ENCODE measurements at regions not wholly inside any gene's neighbourhood (a gene's known extent, or its start where the extent isn't known, plus 50 kb on each side); places are given as distances from the start of the nearest gene placed in this dataset.
"Not testable (repeated sequence)": the region's sequence is repeated elsewhere in the genome, so short reads cannot be mapped to it uniquely, and the experiment has no call there.

DNA sequence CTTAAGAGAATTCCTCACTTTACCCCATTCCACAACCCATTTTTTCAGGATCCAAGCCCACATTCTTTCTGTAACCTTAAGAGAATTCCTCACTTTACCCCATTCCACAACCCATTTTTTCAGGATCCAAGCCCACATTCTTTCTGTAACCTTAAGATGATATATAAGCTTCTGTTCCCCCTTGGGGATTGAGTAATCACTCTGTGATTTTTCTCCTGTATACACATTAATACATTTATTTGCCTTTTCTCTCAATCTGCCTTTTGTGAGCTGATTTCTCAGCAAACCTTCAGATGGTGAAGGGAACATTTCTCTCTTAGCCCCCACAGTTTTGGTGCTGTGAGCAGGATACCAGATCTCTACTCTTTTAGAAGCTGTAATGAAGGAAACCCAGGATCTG lies 494.1 kb downstream of the TMEM135 start:
- DNase-seq = not testable (repeated sequence)

GRCh38 chr11:87529486-87529885 lies 491.8 kb downstream of the TMEM135 start:
- DNase-seq = no peak

DNA sequence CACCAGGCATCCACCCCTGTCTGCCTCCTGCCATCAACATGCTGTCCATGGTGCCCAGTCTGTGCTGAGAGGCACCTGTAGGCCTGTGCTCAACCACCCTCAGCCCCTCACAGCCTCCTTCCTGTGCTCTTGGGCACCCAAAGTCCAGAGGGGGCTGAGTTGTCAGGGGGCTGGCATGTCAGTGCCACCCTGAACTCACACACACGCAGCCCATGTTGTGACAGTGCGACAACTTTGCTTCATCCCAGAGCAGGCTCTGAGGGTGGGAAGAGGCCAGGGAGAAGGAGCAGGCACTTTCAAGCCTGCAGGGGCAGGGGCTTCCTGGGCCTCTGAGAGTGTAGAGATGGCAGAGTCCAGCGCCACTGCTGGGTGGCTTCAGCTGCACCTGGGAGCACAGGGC lies 491.0 kb downstream of the TMEM135 start:
- DNase-seq = no peak

DNA sequence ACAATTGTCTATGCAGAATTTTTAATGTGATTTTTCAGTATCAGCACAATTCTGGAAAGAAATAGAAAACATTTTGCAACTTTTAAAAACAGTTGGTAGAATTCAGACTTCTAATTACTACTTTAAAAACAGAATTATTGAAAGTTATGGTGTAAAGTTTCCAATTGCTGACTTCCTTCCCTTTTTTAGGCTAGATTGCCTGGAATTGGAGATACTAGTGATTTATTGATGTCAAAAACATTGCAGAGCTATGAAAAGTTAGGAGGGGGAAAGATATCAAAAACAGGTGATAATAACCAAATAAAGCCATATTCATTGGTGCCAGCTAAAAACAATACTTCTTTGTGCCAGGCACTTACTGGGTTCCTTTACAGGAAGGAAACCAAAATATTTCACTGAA lies 485.5 kb downstream of the TMEM135 start:
- no peak for DNase-seq

DNA sequence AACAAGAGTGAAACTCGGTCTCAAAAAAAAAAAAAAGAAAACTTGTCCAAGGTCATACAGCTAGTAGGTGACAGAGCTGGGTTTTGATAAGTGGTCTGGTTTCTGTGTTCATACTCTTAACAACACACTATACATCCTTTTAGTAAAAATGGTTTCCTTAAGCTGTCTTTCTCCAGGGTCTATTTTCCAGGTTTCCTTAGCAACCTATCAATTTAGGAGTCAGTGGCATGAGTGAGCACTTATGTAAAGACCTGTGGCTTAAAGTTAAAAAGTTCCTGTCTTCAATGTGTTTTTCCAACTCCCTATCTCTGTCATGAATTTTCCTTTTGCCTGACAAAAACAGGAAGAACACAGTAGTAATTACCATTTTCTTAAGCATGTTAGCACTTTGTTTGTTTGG lies 480.5 kb downstream of the TMEM135 start:
- DNase-seq = no peak

- no peak for DNase-seq
Measured at GRCh38 chr11:87517351-87517750, 479.6 kb downstream of the TMEM135 start.

DNA sequence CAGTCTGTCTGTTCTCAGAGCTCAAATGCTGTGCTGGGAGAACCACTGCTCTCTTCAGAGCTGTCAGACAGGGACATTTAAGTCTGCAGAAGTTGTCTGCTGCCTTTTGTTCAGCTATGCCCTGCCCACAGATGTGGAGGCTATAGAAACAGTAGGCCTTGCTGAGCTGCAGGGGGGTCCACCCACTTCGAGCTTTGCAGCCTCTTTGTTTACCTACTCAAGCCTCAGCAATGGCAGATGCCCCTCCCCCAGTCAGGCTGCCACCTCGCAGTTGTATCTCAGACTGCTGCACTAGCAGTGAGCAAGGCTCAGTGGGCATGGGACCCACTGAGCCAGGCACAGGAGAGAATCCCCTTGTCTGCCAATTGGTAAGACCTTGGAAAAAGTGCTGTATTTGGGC lies 470.0 kb downstream of the TMEM135 start:
- DNase-seq = not testable (repeated sequence)

- DNase-seq = not testable (repeated sequence)
Measured at GRCh38 chr11:87506946-87507345, 469.2 kb downstream of the TMEM135 start.

GRCh38 chr11:87501388-87501787 lies 463.7 kb downstream of the TMEM135 start:
- DNase-seq = no peak

DNA sequence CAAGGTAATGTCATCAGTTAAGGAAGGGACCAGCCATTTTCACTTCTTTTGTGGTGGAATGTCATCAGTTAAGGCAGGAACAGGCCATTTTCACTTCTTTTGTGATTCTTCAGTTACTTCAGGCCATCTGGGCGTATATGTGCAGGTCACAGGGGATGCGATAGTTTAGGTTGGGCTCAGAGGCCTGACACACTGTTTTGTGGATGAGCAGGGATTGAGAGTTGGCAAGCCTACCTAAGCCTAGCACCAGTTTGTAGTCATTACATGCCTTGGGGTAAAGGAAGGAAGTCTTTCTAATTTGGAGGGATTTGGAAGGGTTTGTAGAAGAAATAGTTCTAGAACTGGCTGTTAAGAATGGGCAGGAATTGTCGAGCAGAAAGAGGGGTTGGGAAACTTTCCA lies 457.2 kb downstream of the TMEM135 start:
- DNase-seq = not testable (repeated sequence)

DNA sequence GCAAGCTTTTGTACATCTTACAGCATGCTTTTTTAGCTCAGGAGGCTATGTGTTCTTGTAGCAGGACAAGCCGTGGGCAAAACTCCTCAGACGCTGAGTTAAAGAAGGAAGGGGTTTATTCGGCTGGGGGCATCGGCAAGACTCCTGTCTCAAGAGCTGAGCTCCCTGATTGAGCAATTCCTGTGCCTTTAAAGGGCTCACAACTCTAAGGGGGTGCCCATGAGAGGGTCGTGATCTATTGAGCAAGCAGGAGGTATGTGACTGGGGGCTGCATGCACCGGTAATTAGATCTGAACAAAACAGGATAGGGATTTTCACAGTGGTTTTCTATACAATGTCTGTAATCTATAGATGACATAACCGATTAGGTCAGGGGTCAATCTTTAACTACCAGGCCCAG lies 456.3 kb downstream of the TMEM135 start:
- DNase-seq = not testable (repeated sequence)

GRCh38 chr11:87493516-87493915 lies 455.8 kb downstream of the TMEM135 start:
- no peak for DNase-seq

DNA sequence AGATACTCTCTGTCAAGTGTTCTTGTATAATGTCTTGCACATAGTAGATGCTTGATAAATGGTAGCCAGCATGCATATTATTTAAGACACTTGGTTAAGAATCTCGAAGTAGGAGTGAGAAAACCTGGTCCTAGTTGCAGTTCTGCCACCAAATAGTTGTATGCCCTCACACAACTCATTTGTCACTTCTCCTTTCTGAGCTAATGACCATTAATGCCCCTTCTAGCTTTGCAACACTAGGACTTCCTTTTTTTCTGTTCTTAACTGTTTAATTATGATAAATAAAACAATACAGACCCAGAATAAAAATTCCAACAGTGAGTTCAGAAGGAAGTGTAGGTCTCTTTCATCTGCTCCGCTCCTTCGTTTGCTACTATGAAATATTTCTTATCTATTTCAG lies 453.6 kb downstream of the TMEM135 start:
- DNase-seq = no peak

DNA sequence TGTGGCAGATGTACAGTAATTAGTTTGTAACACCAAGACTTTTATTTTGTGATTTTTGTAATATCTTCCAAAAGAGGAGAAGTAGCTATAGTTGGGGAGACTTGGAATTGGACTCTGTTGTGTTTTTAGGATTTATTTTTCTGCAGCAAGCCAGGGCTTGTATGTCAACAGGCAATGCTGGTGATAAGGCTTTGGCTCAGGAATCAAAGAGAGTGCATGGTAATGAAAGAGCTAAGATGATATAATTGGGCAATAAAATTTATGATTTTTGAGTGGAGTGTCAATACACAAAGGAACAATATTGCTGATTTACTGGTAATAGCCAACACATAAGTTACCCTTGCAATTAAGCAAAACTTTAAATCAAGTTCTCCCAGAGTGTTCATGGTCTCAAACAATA lies 452.9 kb downstream of the TMEM135 start:
- DNase-seq = no peak

- DNase-seq = no peak
Measured at GRCh38 chr11:87484566-87484965, 446.8 kb downstream of the TMEM135 start.

GRCh38 chr11:87477321-87477720 lies 439.6 kb downstream of the TMEM135 start:
- no peak for DNase-seq

DNA sequence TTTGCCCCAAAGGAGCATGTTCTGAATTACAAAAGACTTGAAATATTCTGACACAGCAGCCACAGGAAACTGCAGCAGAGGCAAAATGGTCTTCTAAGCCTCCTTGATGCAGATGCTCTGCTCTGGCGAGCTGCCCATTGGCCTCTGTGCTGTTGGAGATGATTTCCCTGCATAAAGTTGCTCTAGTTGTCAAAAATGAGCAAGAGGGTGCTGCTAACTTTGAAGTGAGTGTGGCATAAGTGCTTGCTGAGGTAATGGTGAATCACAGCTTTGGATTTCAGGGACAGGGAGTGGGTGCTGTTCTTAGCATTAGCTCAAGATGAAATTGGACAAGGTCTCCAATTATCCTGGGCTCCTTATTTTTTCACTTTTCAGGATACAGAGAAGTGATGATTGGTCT lies 435.4 kb downstream of the TMEM135 start:
- DNase-seq = no peak

- DNase-seq = no peak
Measured at GRCh38 chr11:87466223-87466622, 428.5 kb downstream of the TMEM135 start.

DNA sequence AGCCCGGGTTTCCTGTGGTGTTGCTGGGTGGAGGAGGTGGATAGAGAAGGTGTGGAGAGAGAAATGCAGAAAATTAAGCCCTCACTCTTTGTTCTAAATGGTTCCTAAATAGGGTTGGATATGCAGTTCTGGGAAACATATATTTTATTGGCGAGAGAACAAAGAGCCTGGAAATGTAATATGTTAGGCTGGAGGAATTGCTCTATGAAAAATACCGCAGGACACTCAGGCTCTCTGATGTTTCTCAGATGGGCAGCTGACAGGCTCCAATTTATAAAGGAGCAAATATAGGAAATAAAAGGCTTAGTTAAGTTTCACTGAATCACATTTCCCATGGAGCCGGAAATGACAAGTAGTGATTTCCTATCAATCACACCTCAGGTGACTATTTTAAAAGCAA lies 428.0 kb downstream of the TMEM135 start:
- DNase-seq = no peak

- DNase-seq = peak; percentile 7
Measured at GRCh38 chr11:87463486-87464102, 425.9 kb downstream of the TMEM135 start.

DNA sequence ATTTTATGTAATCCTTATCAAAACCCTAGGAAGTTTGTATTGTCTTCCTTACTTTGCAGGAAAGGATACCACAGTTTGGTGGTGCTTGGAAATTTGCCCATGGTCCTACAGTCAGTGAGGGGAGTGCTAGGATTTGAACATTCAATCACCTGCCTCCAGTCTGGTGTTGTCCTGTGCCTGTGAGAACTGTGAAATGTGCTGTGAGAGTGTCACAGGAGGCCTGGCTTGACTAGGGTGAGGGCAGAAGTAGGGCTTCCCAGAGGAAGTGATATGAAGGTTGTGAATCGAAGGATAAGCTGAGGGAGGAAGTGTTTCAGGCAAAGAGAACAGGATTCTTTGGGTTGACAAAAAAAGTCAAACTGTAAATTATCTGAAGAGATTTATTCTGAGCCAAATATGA lies 424.4 kb downstream of the TMEM135 start:
- DNase-seq = no peak

DNA sequence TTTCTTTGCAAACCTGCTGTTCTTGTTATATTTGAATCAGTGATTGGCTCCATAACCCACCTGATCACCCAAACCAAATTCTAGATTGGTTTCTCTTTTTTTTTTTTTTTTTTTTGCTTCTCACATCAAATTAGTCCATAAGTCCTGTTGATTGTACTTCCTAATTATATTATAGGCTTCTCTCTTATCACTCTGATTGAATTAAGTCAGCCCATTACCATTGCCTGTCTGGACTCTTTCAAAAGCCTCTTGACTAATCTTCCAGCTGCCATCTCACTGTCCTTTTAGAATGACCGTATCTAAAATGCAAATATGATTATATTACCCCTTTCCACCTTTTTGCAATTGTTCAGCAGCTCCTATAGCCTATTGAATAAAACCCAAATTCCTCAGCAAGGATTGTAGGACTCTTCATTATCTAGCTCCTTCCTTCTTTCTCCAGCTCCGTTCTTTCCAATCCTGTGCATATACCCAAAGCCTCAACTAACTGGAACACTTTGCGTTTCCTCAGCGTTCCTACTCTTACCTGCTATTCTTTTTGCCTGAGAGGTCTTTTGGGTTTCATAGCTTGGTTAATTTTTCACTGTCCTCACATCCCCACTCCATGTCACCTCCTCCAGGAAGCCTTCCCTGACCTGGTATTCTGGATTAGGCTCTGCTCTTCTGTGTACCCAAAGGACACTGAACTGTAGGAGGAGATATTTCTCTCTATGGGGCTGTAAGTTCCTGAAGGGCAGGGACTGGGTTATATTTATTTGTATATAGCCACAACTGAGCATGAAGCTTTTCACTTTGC lies 423.3 kb downstream of the TMEM135 start:
- DNase-seq = no peak

- no peak for DNase-seq
Measured at GRCh38 chr11:87460279-87460678, 422.5 kb downstream of the TMEM135 start.

DNA sequence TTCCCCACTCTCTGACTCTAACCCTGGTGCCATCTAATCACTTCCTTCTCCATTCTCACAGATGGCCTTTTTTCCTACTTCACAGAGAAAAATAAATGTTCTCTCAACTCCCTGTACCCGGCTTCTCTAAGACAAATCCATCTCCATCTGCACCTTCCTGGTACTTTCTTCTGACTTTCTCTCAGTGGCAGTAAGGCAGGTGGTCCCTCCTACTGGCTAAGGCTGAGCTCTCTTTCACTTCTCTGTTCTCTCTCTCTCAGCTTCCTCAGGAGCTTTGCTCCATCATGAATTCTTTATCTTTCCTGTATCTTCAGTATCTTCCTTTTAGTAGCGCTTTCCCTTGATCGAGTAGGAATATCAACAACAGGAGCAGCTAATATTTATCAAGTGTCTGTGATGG lies 421.6 kb downstream of the TMEM135 start:
- DNase-seq = no peak

DNA sequence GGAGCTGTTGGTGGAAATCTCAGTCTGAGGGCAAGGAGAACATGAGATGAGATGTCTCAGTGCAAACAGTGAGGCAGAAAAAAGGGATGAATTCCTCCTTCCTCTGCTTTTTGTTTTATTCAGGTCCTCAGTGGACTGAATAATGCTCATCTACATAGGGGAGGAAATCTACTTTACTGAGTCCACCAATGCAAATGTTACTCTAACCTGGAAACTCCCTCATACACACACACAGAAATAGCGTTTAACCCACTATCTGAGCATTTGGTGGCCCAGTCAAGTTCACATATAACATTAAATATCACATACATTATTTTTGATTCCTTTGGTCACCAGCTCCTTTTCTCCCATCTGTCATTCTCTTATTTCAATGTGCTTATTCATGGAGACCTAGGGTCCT lies 418.8 kb downstream of the TMEM135 start:
- DNase-seq = no peak

Data from NCI-H1436 treated with DMSO at 0.1 percent for 48 hours (cell line).